HUDEP-2 (cell line): ENCODE measurements at regions not wholly inside any gene's neighbourhood (a gene's known extent, or its start where the extent isn't known, plus 50 kb on each side); places are given as distances from the start of the nearest gene placed in this dataset.

Experiments used
- DNase-seq, 76 experiments: peaks; one replicate each; lab custom pipeline; 2025; ENCODE audit not compliant: unreplicated experiment in 76 of 76; lab: John Stamatoyannopoulos, UW

DNA sequence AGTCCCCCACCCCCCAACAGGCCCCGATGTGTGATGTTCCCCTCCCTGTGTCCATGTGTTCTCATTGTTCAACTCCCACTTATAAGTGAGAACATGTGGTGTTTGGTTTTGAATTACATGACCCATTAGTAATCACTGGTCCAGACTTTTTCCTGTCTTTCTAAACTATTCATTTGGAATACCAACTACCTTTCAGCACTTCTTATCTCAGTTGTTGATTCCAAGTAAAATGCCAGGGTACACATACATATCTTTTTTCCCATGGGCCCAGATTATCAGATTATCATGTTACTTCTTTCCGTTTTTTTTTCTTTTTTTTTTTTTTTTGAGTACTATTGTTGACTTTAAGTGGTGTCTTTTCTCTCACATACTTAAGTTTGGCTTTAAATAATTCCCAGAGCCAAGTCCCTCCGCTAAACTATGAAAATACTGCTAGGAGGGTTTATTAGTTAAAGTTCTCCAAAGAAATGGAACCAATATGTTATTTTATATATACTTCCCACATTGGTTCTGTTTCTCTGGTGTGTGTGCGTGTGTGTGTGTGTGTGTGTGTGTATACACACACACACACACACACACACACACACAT lies 389.3 kb downstream of the IRS1 start:
- no peak for DNase-seq

- DNase-seq, result no peak
Measured at GRCh38 chr2:226409134-226409533, 390.5 kb downstream of the IRS1 start.

DNA sequence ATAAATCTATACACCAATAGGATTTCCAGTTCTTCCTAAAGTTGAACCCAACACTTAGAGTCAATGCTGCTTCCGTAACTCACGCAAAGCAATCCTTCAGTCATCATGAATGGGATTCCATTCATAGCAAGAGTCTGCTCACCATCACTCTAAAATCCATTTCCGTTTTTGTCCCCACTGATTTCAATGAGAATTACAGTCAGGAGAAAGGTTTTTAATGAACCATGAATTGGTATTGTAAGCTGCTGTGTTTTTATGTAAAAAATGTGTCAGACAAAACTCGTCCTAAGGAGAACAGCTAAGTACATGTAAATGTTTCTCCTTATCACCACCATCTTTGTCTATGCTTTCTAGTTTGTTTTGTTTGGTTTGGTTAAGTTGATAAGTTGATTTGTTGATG lies 391.5 kb downstream of the IRS1 start:
- DNase-seq, result no peak

- DNase-seq, result no peak
Measured at GRCh38 chr2:226407135-226407534, 392.5 kb downstream of the IRS1 start.

GRCh38 chr2:226405465-226405864 lies 394.2 kb downstream of the IRS1 start:
- no peak for DNase-seq

- no peak for DNase-seq
Measured at GRCh38 chr2:226403369-226403768, 396.3 kb downstream of the IRS1 start.

DNA sequence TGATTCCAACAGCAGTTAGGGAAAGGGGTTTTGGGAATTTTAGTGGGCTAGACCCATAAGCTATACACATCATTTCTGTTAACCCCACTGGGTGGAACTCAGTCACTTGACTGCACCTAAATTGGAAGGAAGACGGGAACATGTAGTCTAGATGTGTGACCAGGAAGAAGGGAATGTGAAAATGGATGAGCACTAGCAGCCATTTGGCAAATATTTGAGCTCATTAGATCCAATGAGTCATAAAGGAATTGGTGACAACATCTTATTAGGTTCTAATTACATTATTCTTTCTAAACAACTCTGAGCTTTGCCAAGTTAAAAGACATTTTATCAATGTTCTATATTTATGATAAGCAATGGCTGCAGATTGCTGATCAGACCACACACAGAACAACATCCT lies 400.6 kb downstream of the IRS1 start:
- no peak for DNase-seq

GRCh38 chr2:226398580-226398979 lies 401.0 kb downstream of the IRS1 start:
- no peak for DNase-seq

DNA sequence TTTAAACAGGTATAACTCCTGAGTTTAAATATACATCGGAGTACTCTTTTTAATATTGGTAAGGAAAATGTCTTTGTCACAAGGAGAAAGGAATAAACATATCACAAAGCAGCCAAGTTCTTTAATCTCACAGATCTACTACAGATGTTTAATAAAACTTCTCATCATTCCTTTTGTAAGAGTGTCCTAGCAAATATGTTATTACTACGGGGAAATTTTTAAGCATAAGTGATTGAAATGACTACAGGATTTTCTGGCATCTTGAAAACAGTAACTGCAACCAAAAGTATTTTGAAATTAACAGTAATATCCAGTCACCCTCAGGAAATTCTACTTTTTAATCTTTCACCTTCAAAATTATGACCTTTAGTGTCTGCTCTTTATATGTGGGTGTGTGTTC lies 403.1 kb downstream of the IRS1 start:
- DNase-seq, result no peak

- DNase-seq, result no peak
Measured at GRCh38 chr2:226387499-226387942, 412.1 kb downstream of the IRS1 start.

DNA sequence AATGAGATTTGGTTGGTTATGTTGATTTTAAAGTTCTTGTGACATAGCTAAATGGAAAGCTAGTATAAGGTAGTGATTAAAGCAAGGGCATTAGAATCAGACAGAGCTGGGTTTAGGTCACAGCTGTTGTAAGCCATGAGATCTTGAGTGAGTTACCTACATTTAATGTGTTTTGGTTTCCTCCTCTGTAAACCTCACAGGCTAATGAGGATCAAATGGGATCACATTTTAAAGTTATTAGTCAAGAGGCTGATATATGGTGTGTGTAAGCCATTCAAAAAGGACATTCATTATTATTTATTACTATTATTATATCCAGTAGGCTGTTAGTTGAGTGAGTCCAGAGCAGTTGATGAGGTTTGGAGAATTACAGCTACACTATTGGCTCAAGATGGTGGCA lies 416.2 kb downstream of the IRS1 start:
- no peak for DNase-seq

GRCh38 chr2:226380679-226381078 lies 418.9 kb downstream of the IRS1 start:
- no peak for DNase-seq

GRCh38 chr2:226378753-226379705 lies 420.6 kb downstream of the IRS1 start:
- no peak for DNase-seq

DNA sequence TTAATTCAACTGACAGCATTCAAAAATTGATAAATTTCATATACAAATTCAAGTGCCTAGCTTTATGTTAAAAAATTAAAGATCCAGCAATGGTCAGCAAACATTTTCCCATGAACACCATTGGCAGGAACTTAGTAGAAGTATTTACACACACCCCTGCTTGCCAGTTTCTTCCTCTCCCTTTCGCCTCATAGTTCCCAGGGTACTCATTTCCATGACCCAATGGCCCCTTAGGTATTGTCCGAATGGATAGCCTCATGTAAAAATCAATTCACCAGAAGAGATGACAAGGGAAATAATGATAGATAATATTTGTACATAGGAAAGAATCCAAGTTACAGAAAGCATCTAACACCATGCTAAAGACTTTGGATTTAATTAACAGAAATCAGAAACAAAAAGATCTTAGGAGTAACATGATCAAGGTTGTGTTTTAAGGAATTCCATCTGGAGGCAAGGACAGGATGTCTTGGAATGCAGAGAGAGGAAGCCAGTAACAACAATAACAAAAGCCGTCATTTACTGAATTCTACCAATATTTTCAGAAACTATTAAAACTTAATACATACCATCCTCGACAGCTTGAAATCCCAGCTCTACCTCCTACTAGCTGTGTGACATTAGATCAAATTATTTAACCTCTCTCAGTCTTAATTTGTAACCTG lies 423.0 kb downstream of the IRS1 start:
- DNase-seq, result no peak

- DNase-seq, result no peak
Measured at GRCh38 chr2:226366920-226367319, 432.7 kb downstream of the IRS1 start.

- DNase-seq, result no peak
Measured at GRCh38 chr2:226364217-226364616, 435.4 kb downstream of the IRS1 start.

GRCh38 chr2:226362980-226363379 lies 436.6 kb downstream of the IRS1 start:
- no peak for DNase-seq

DNA sequence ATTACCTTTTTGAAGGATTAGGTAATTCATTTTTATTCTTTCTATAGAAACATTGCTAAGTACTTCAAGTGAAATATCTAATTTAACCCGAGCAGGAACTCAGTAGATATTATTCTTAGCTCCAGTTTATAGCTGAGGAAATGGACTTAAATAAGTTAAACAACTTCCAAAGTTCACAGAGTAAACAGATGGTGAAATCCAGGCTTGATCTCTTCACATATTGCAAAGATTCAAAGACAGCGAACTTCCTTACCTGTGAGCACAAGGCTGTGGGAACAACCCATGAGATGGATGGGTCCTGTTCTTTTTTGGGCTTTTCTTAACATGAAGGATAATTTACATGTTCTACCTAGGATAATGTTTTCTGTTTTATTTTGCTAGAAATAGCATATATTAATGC lies 439.0 kb downstream of the IRS1 start:
- no peak for DNase-seq

DNA sequence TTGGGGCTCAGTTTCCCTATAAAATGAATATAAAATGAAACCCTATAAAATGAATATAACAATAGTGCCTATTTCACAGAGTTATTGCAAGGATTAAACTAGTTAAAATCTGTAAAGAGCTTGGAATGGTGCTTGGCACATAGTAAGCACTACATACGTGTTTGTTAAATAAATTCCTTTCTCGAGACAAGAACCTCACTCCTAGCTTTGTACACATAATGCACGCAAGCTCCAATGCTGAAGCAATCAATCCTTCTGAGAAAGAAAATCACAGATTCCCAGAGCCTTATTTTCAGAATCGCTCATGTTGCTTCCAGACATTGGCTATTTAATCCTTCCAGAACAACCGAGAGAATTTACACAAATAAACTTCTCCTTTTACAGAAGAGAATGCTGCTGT lies 440.9 kb downstream of the IRS1 start:
- DNase-seq, result no peak

DNA sequence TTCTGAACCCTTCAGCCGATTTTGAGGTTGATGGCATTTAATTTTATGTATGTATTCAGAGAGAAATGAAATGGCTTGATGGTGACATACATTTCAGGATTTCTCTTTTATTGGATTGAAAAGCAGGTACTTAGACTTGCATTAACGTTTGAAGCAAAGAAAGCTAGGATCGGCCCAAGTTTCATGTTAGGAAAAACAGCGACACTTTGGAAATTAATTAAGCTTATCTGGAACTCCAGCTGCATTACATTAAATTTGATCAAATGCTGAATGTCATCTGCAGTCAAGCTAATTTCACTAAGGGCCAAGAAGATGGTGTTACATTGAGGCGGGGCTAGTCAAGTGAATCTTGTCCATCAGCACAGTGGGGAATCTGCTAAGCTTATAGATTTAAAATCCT lies 441.8 kb downstream of the IRS1 start:
- no peak for DNase-seq

DNA sequence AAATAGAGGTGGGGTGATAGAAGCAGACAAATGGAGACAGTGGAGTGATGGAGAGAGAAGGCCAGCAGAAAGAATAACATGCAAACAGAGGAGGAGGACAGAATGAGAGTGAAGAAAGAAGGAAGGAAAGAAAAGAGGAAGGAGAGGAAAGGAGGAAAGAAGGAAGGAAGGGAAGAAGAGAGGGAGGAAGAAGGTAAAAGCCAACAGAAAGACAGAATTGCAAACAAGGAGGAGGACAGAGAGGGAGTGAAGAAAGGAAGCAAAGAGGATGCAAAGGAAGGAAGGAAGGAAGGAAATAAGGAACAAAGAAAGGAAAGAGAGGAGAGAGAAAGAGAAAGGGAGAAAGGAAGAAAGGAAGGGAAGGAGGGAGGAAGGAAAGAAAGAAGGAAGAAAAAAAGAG lies 444.0 kb downstream of the IRS1 start:
- DNase-seq, result no peak

DNA sequence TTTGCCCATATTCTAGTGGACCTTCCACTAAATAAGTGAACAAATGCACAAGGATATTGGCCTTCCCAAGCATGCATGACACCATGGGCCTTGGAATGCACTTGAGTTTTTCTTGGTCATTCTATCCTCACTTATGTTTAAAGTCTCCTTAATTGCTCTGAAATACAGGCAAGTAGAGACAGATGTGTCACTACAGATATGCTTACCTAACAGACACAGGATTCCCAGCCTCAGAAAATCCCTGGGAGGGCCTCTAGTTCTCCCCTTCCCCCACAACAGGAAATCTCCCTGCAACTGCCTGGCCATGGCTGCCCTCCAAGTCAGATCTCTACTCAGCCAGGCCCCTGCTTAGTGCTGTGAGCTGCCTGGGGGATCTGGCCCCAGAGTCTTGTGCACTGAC lies 445.2 kb downstream of the IRS1 start:
- no peak for DNase-seq
